NCI-H1092 (cell line): ENCODE measurements at regions not wholly inside any gene's neighbourhood (a gene's known extent, or its start where the extent isn't known, plus 50 kb on each side); places are given as distances from the start of the nearest gene placed in this dataset.
"Not testable (repeated sequence)": the region's sequence is repeated elsewhere in the genome, so short reads cannot be mapped to it uniquely, and the experiment has no call there.

ENCODE experiments used
- DNase-seq: peaks from one replicate; lab custom pipeline; 2025; lab: John Stamatoyannopoulos, UW

DNA sequence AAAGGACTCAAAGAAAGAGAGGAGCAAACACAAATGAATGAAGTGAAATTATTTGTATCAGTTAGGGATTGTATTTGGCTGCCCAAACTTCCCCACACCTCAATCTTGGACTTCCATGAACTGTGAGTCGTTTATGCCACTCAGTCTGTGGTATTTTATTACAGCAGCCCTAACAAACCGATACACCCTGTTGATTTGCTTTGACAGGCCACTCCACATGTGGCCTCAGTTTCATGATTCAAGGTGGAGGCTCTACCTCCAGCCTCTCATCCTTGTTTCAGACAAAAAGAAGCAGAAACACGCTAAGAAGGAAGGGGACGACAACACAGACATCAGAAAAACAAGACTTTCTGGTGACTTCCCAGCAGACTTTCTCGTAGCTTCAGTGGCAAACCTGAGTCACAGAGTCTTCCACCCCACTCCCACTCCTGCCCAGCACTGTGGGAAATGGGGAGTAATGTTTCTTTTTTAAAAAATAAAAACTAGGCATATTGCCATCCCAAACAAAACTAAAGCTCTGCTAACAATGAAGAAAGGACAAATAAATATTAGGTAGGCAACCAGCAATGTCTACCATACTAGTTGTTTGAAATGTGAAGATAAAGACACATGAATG lies 52.2 kb upstream of the ABCA1 start:
- DNase-seq: no peak

DNA sequence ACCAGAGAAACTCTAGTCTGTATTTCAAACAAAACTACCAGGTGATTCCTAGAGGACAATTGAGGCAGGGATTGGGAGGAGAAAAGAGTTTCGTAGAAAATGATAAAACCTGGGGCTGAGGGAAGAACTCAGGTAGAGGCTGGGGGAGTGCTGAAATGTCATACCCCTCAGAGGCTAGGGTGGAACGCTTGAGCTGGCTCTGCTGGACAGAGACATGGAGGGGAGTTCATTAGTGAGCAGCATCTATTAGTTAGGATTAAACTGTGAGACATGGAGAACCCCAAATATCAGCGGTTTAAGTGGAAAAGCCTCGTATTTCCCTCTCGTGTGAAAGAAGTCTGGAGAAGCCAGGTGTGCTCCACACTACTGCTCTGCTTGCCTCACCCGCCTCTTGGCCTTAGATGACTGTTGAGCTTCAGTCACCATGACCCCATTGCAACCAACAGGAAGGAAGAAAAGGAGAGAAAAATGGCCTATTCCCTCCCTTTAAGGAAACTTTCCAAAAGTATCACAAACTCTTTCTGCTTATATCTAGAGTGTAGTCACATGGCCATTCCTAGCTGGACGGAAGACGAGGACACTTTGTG lies 53.7 kb upstream of the ABCA1 start:
- DNase-seq: no peak

DNA sequence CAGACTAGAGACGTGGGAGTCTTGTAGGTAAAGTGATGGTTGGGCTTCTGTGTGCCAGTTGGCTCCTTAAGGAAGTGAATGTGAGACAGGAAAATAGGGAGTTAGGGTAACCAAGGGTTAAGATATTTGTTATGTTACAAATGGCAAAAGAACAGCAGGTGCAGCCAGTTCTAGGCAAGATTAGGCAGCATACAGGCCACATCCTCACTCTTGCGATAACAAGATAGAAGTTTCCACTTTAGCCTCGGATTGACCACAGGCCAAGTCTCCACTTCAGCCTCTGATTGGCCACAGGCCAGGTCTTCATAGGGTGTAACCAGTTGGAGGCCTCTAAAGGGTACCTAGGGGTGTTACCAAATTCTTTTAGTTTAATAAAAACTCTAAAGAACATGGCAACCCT lies 54.6 kb upstream of the ABCA1 start:
- no peak for DNase-seq

DNA sequence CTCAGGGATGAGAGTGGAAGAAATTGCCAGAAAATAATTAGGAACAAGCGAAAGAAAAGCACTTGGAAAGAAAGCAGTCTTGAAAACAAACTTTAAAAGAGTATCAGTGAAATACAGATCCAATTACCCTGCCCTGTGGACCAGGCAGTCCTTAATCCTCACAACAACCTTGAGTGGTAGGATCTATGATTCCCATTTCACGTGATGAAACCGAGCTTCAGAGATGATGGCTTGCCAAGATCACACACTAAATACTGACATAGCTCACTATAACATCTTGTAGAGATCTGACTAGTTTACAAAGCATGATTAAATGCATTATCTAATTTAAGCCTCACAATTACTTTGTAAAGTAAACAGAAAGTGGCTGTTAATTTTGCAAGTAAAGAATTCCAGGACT lies 55.5 kb upstream of the ABCA1 start:
- DNase-seq: no peak

DNA sequence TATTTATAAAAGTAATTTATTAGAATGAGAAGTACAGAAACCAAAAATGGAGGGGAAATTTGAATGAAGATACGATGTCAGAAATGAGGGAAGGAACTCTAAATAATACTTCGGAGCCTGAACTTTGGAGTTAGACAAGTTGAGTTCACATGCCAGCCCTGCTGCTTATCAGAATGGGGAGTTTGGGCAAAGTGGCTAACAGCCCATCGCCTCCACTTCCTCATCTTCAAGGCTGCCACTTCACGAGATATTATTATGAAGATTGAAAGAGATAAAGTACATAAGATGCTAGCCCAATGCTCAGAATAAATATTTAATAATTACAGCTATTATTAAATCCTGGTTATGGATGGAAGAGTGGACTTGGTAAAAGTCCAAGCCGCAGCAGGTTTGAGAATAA lies 56.2 kb upstream of the ABCA1 start:
- no peak for DNase-seq

DNA sequence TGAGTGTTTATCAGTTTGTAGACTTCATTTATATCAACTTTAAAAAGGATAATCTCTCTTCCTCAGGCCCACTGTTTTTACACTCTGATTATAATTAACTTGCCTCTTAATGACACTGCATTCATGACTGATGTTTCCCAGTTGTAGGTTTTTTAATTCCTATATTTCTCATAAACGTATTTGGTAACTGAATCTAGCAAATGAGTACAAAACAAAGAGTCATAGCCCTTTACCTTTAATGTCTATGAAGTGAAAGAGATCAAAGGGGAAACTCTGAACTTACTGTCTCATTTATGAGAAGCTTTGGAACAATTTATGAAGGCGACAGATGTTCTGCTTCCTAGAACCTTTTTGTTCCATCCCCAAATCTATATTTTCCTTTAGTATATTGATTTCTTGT lies 56.6 kb upstream of the ABCA1 start:
- no peak for DNase-seq

DNA sequence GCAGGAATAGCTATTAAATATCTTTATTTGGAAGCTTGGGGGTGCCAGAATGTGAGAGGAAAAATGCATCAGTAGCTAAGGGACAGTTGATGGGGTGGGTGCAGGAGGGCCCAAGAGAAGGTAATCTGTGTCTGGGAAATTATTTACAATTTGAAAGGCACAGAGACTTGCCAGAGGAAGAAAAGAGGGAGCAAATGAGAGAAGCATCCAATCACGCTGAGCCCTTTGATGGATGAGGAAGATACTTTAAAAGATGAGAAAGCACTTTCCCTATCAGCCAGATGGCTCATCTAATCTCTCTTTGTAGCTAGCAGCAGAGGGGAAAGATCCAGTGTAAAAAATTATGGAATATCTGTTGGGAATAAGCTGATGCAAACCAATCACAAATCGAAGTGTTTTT lies 57.0 kb upstream of the ABCA1 start:
- no peak for DNase-seq

DNA sequence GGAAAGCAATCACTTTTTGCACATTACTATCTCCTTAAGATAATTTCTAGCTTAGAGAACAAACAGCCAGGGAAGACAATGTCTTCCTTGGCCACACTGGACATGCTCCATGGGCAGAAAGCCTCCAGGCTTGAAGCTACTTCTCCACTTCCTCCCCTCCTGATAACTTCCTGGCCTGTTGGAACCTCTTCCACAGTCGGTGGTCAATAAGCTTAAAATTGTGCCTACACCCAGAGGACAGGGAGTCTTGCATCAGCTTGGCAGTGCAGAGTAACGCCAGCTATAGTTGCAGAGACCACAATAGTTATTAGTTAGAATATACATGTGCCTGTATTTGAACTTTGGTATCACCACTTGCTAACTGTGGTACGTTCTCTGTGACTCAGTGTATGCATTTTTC lies 58.1 kb upstream of the ABCA1 start:
- DNase-seq: no peak

DNA sequence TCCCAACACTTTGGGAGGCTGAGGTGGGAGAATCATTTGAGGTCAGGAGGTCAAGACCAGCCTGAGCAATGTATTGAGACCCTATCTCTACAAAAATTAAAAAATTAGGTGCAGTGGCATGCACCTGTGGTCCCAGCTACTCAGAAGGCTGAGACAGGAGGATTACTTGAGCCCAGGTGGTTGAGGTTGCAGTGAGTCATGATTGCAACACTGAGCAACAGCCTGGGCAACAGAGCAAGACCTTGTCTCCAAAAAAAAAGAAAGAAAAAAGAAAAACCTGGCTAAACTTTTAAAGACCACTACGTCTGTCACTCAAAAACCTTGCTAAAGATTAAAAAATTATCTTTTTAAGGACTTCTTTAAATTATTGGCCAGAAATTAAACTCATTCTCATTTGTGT lies 59.8 kb upstream of the ABCA1 start:
- no peak for DNase-seq

DNA sequence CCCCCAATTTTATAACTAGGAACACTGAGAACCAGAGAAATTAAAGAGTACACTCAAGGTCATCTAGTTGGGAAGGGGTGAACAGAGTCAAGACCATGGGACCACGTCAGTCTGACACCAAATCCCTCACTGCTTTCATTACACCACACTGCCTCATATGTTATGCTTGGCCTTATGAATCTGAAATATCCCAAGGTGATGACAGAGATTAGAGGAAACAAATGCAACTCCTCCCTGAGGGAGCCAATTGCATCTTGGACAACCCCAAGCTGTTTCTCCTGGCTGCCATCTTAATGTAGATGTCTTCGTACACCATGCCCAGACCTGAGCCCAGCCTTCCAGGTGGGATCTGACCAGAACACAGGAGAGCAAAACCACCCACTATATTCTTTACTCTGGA lies 60.6 kb upstream of the ABCA1 start:
- no peak for DNase-seq

DNA sequence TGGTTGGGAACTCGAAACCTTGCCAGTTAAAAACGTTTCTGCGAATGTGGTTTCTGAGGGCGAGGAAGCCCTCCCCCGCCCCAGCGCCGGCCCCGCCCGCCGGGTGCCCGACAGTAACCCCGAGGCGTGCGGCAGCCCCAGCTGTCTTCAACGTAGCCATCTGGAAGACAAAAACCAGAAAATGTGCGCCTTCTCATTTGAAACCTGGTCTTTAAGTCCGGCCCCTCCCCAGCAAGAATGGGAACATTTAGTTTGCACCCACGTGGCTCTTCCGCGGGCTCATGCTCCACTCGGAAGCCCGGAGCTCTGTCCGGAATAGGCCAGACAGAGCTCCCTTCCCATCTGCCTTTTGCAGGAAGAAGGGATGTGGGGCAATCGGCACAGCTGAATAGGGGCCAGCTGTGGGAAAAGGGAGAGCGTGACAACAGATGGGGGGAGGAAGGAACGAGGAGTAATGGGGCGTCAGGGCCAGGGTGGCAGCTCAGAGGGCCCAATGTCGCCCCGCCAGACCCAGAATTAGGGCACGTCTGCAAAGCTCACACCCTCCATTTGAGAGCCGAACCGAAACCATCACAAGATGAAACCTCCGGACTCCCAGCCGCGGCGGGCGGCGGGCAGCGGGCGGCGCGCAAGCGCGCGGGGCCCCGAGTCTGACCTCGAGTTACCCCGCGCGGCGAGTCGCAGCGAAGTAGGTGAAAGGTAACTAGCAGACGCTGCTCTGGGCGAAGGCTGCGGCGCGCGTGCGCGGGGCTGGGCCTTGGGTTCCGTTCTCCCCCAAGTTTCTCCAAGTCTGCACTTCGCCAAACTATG lies 63.4 kb upstream of the ABCA1 start:
- peak; percentile 53 for DNase-seq

DNA sequence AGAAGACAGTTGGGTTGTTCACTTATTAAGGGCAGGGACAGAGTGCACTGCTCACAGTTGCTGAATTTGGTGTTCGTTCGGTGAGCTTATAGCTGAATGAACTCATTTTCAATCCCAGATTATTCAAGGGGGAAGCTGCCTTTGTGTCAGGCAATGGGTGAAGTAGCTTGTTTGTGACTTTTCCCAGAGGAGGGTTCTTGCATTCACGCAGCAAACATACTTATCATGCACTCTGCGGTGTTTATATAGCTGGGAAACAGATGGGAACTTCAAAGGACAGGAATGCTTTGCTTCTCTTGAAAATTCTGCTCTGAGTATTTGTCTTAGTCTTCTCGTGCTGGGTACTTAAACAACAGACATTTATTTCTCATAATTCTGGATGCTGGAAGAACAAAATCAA lies 64.7 kb upstream of the ABCA1 start:
- no peak for DNase-seq

DNA sequence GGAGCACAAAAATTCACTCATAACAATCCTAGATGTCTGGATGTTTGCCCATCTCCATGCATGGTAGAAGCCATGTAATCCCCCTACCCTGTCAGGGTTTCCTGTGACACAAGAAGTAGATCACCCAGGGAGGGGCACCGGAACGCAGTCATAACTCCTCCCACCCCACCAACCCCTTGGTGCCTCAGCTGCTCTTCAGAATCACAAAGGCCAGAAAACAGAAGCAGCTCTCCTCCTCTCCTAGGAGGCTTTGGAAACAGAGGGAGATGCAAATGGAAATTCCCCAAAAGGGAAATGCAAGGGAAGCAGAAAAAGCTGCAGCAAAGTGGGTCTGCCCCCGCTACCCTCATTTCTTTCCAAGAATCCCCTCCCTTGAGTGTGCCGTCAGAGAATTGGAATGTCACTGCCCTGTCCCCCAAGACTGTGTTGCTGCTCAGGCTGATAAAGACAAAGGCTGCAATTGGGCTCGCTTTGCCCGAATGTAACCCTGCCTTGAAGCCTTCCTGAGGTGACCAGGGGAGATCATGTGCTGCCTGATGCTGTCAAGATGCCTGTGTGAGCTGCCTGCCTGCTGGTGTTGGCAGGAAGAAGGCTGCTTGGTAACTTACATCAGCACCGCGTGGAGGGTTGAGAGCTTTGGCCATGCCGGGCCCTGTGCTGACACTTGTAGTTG lies 65.5 kb upstream of the ABCA1 start:
- DNase-seq: no peak

DNA sequence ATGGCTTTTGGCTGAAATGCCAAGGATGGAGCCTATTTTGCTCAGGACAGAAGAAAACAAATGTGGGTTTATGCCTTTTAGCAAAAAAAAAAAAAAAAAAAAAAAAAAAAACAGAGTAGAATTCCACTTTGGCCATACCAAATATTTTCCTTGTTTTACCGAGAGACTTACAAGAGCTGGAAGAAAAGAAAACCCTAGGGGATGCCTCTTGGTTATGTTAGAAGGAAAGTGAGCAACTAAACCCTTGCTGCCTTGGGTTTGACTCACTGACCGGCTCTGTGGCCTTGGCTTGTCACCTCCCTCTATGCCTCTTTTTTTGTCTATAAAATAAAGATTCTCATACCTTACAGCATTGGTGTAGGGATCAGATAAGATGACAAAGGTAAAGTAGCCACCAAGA lies 69.6 kb upstream of the ABCA1 start:
- no peak for DNase-seq

DNA sequence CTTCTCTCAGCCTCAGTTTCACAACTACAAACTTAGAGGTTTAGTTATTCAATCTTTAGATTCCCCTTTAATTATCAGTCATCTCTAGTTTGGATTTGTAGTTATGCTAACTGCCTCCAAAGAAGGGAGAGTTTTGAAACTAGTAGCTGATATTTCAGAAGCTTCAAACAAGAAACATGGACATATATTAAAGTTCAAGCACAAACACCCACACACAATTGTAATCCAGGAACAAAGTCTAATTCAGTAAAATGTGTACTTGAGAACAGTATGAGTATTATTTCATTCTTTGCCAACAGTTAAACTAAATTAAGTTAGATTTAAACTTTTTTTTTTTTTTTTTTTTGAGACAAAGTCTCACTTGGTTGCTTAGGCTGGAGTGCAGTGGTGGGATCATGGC lies 71.2 kb upstream of the ABCA1 start:
- DNase-seq: no peak

DNA sequence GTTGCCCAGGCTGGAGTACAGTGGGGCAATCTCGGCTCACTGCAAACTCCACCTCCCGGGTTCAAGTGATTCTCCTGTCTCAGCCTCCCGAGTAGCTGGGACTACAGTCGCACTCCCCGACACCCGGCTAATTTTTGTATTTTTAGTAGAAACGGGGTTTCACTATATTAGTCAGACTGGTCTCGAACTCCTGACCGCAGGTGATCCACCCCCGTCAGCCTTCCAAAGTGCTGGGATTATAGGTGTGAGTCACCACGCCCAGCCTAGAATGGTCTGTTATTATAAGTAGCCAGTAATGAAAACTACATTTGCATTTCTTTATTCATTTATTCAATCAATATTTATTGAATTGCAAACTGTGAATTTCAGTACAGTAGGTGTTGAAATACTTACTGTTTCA lies 72.6 kb upstream of the ABCA1 start:
- not testable (repeated sequence) for DNase-seq

DNA sequence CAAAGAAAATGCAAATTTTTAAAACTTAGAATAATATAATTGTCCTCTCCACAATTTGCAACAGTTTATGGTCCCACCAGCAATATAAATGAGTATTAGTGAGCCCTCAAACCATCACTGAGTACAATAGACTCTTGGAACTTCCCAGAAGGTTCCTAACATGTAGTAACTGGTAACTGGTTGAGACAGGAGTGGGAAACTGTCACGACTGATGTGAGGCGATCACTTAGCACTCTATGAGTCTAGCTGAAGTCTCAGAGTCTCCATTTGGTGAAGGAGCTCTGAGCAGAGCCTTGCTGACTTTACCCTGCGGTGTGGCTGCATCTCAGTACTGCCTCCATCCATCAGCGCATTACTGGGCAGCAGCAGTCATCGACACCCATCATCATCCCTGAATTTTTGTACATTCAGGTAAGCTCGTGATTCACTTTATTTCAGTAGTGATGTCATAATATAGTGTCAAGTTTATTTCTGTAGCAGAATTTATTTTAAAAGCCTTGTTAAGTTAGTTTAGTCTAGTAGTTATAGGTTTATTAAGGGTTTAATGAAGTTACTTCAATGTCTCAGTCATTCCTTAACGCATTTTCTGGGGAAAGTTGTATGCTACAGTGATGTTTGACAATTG lies 76.6 kb upstream of the ABCA1 start:
- no peak for DNase-seq

DNA sequence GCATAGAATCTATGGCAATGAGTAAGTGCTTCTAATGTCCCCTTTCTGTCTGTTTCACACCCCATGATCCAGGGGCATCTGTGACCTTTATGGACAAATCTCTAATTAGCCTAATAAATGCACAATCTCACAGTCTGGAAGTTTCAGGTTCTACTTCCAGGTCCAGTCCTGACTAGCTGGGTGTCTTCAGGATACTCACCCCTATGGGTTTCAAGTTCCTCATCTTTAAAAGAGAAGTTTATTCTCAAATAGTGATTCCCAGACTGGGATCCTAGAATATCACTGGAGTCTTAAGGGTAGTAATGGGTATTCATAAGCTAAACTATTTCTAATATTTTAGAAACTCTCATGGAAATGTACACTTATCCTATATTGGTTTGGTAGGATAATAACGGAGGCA lies 77.2 kb upstream of the ABCA1 start:
- no peak for DNase-seq

DNA sequence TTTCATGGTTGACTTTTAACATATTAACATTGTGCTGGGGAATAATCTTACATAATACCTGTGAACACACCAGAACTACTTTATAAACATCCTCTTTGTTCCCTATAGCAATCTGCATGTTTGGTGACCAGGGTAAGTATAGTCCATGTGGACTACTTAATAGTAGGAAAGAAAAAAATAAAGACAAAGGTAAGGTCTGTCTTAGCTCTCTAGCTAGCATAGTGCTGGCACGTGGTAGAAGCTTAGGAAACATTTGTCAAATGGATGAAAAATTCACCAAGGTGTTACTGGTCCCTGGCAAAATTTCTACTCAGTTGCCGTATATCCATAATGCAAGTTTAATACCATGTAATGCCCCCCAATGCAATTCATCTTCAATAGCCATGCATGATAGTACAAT lies 78.6 kb upstream of the ABCA1 start:
- no peak for DNase-seq

DNA sequence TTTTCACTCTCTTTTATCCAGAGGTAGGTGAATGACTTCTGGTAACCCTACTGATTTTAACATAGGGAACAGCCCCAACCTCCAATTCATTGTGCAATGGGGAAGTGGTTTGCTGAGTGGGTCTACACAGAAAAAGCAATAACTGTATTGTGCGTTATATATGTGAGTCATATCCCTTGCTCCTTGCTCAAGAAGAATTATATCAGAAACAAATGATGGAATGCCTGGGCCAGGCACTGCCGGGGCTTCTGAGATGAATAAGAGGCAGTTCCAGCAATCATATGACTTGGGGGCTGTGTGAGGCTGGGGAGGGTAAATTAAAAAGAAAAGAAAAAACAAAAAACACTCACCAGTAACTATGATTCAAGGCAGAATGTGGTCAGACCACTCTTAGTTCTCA lies 79.2 kb upstream of the ABCA1 start:
- DNase-seq: no peak

DNA sequence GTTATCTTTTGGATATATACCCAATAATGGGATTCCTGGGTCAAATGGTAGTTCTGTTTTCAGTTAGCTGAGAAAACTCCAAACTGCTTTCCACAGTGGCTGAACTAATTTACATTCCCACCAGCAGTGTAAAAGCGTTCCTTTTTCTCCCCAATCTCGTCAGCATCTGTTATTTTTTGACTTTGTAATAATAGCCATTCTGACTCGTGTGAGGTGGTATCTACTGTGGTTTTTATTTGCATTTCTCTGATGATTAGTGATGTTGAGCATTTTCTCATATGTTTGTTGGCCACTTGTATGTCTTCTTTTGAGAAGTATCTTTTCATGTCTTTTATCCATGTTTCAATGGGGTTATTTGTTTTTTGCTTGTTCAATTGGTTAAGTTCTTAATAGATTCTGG lies 82.1 kb upstream of the ABCA1 start:
- not testable (repeated sequence) for DNase-seq

DNA sequence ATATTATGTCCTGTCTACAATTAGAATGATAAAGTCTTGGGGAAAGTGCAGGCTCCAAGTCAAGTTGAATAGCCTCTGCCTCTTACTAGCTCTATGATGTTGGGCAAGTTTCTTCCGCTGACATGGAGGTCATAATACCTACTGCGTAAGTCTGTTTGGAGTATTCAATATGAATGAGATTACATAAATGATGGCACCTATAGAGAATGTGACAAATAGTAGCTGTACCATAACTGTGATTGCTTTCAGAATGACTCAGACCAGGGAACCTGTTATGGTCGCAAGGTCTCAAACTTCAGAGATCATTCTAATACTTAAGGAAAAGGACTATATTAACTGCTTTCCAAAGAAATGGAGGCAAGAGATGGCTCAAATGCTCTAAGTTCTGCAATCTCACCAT lies 94.0 kb upstream of the ABCA1 start:
- DNase-seq: no peak

DNA sequence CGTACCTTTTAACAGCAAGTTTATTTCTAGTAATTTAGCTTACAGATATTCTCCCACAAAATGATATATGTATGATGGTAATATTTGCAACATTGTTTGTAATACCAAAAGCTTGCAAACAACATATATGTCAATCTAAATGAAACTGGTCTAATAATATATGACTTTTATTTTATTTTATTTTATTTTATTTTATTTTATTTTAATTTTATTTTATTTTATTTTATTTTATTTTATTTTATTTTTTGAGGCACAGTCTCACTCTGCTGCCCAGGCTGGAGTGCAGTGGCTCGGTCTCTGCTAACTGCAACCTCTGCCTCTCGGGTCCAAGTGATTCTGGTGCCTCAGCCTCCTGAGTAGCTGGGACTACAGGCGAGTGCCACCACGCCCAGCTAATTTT lies 94.6 kb upstream of the ABCA1 start:
- not testable (repeated sequence) for DNase-seq
